Coronary artery (tissue), 2 donors: ENCODE measurements at regions not wholly inside any gene's neighbourhood (a gene's known extent, or its start where the extent isn't known, plus 50 kb on each side); places are given as distances from the start of the nearest gene placed in this dataset.

Source experiments
- DNase-seq: peaks from one replicate; pipeline ENCODE4 v3.0.0-alpha.2; 2017; ENCODE audit warnings: low spot score
- H3K27ac ChIP-seq, 2 donors: fragments of 200-600 bp; sonication (generic); one replicate each; pipeline ENCODE4 v1.5.1; 2016 to 2019
- H3K4me3 ChIP-seq: fragments of 200-600 bp; sonication (generic); 2 replicates; pipeline ENCODE4 v1.5.1; 2016; ENCODE audit warnings: mild to moderate bottlenecking, moderate library complexity
- CTCF ChIP-seq: fragments of 200-600 bp; sonication (generic); IDR thresholded peaks from one replicate; pipeline ENCODE4 v1.5.1; 2019; ENCODE audit warnings: antibody characterized with exemption

GRCh38 chr15:87728998-87729397 lies 527.5 kb downstream of the NTRK3 start:
- TF ChIP-seq CTCF = no peak

GRCh38 chr15:87727073-87727472 lies 529.5 kb downstream of the NTRK3 start:
- no peak for TF ChIP-seq CTCF
- Histone ChIP-seq H3K4me3 (no peak overlapping the region), H3K27ac (no peak overlapping the region)
- DNase-seq = no peak

More at GRCh38 chr15:87728998-87729397, 527.5 kb downstream of the NTRK3 start:
- no peak overlapping the region for H3K4me3 ChIP-seq
- H3K27ac ChIP-seq = no peak overlapping the region
- no peak for DNase-seq

- no peak for DNase-seq
- Histone ChIP-seq H3K4me3 (no peak overlapping the region), H3K27ac (no peak overlapping the region)
- no peak for TF ChIP-seq CTCF
Measured at GRCh38 chr15:87724330-87724729, 532.2 kb downstream of the NTRK3 start.

GRCh38 chr15:87722941-87723691 lies 533.4 kb downstream of the NTRK3 start:
- H3K4me3 ChIP-seq = no peak overlapping the region
- TF ChIP-seq CTCF = no peak
- no peak for DNase-seq
- H3K27ac ChIP-seq = no peak overlapping the region

- TF ChIP-seq CTCF = no peak
- no peak for DNase-seq
Measured at GRCh38 chr15:87720235-87720634, 536.3 kb downstream of the NTRK3 start.

GRCh38 chr15:87716422-87716821 lies 540.1 kb downstream of the NTRK3 start:
- H3K27ac ChIP-seq = no peak overlapping the region
- DNase-seq = peak; percentile 11
- no peak overlapping the region for H3K4me3 ChIP-seq
- TF ChIP-seq CTCF = no peak

More at GRCh38 chr15:87720235-87720634, 536.3 kb downstream of the NTRK3 start:
- Histone ChIP-seq H3K4me3 (no peak overlapping the region), H3K27ac (no peak overlapping the region)

- TF ChIP-seq CTCF = no peak
- Histone ChIP-seq H3K4me3 (no peak overlapping the region), H3K27ac (no peak overlapping the region)
- peak; percentile 22 for DNase-seq
Measured at GRCh38 chr15:87715252-87715651, 541.3 kb downstream of the NTRK3 start.
